ENCODE measurements at regions not wholly inside any gene's neighbourhood (a gene's known extent, or its start where the extent isn't known, plus 50 kb on each side); places are given as distances from the start of the nearest gene placed in this dataset.

- DNase-seq (ENCODE audit: low spot score) = no peak
Observed at GRCh38 chr21:35128536-35128935, 79.4 kb upstream of the RUNX1 start.

GRCh38 chr21:35127851-35128250 lies 78.7 kb upstream of the RUNX1 start:
- DNase-seq (ENCODE audit: low spot score) = no peak

GRCh38 chr21:35127026-35127425 lies 77.9 kb upstream of the RUNX1 start:
- no peak for DNase-seq (ENCODE audit: low spot score)

GRCh38 chr21:35120631-35121180 lies 71.6 kb upstream of the RUNX1 start:
- DNase-seq (ENCODE audit: low spot score) = no peak

- DNase-seq (ENCODE audit: low spot score) = no peak
Observed at GRCh38 chr21:35119501-35120047, 70.5 kb upstream of the RUNX1 start.

DNA sequence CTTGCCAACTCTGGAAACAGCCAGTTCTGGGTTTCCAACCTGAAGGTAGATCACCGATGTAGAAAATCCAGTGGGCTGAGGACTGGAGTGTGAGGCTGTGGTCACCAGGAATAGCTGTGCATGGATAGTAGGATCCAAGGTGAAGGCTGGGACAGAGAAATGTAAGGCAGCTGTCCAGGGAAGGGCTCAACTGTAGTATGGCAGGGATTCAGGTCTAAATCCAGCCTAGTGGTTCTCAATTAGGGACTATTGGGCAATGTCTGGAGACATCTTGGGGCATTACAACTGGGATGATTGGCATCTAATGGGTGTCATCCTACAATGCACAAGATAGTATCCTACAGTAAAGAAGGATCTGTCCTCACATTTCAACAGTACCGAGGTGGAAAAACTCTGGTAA lies 67.7 kb upstream of the RUNX1 start:
- no peak for DNase-seq (ENCODE audit: low spot score)

GRCh38 chr21:35113064-35113463 lies 64.0 kb upstream of the RUNX1 start:
- no peak for DNase-seq (ENCODE audit: low spot score)

DNA sequence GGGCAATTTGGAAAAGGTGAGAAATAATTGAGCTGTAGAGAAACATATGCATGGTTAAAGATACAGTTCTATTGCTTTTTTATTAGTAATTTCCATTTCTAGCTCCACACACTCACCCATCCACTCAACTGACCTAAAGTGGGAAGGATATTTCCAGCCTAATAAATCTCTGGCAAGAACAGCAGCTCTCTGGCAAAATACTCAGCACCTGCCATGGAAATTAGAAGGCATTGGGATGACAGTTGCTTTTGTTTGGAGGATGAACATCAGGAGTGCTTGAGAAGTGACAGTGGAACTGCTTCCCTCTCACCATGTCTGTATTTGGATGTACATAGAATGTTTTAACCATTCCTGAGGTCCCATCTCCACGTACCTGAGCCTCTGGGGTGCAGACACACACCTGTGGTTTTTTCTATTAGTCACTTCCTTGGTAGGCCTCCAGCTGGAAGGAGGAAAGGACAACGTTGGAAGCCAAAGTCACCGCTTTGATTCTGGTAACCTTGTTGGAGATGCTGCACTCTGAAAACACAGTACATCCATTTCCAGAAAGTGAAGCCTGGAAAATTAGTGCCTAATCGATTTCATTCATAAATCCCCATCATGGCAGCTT lies 62.3 kb upstream of the RUNX1 start:
- DNase-seq (ENCODE audit: low spot score) = no peak

DNA sequence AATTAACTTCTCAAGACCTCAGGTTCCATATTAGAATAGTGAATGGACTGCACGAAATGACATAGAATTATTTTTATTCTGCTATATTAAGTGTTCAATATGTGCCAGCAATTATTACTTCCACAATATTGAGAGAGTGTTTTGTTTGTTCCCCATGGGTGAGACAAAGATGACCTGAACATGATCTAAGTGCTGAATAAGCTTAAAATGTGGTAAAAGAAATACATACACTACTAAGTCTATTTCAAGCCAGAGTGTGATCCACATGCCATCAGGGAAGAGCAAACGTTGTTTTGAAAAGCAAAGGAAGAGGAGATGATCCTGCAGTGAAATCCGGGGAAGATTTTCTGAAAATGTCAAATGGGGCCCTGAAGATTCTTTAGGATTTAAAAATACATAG lies 59.8 kb upstream of the RUNX1 start:
- DNase-seq (ENCODE audit: low spot score) = no peak

DNA sequence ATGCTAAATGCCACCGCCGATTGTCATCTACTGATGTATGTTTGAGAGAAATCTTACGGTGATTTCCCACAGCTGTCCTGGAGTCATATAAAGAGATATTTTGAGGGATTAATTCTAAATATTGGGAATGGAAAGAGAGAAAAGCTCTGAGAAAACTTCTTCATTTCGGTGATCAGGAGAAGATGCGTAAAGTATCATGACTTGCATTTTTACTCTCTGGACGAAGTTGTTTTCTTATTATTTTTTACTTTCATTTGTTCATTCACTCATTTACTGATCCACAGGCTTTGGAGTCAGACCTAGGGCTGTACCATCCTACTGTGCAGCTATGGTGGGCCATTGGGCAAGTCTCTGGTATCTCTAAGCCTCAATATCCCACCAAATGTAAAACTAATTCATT lies 58.4 kb upstream of the RUNX1 start:
- DNase-seq (ENCODE audit: low spot score) = no peak

GRCh38 chr21:35106246-35106835 lies 57.2 kb upstream of the RUNX1 start:
- DNase-seq (ENCODE audit: low spot score) = no peak

DNA sequence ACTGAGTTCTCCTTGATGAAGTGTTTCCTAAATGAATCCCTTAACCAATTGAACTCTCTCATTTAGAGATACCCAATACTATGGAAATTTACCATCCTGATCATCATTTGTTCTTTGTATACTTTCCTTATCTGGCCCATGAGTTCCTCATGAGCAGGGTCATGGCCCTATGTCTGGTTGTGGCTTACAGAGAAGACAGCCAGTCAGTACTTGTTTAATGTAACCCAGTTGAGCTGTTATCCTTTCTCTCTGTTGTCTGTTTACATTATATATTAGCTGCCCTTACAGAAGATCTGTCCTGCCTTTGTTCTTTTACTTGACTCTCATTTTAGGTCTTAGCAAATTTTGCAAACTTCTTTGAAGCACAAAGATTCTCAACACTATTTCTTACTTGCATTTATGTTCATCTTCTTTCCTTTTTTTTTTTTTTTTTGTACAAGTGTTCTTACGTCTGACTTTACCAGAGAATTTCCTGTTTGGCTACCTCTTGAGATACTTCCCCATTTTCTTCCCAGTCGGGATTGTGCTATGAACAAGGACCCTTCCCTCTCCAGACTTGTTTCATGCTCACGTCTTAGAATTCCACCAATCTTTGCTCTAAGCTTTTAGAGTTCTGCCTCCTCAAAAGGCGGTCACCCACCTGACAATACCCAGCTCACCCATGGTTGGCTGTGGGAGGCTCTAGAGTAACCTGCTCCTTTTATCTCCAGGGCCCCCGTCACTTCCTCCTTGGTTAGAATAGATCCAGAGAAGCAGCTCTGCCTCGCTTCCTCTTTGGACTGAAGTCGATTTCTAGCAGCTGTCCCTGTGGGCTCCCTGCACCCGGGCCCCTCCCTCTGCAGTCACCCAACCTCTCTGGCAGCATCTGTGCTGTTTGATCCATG lies 53.6 kb upstream of the RUNX1 start:
- peak; percentile 80 for DNase-seq (ENCODE audit: low spot score)

DNA sequence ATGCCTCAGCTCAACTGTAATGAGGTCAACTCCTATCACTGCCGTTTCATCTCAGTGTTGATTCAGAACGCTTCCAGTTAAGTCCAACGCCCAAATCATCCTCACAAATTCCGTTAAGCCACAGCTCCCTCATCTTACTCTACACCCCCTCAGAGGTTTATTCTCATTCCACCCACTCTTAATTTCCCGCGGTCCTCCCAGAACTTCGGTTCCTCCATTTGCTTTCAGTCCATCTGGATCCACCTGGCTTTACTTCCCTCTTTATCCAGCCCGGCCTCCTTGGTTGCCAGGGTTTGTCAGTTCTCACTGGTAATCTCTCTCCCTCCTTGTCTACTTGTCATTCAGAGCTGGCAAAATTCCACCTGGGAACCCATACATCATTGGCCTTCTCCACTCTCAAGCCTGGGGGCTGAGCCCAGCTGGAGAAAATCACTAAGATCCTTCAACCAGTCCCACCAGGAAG lies 51.3 kb upstream of the RUNX1 start:
- no peak for DNase-seq (ENCODE audit: low spot score)

DNA sequence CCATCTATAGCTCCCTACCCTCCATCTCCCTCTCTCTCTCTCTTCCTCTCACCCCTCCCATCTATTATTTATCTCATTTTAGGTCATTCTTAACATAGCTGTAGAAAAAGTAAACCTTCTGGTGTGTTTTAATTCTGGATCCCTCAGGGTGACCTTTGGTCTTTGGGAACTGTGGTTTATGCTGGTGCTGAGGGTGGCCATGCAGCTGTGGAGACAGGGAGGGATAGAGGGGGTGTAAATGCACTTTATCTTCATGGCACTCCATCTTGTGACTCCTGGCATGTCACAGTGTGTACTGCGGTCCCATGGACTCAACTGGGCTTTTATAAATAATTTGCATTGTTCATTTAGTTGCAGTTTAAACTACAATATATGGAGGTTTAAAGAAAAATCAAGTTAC lies 50.2 kb upstream of the RUNX1 start:
- no peak for DNase-seq (ENCODE audit: low spot score)

All from germinal center (tissue), 1 donor.